Karpas-422 (cell line): ENCODE measurements at regions not wholly inside any gene's neighbourhood (a gene's known extent, or its start where the extent isn't known, plus 50 kb on each side); places are given as distances from the start of the nearest gene placed in this dataset.

ENCODE experiments used
- DNase-seq: peaks from one replicate; pipeline ENCODE4 v3.0.0-alpha.2; 2015
- H2AFZ ChIP-seq: fragments of 200-600 bp; sonication (generic); 2 replicates; pipeline ENCODE4 v1.6.1; 2014; ENCODE audit warnings: antibody characterized with exemption, low read length, mixed read lengths
- H3K27ac ChIP-seq: fragments of 200-600 bp; sonication (generic); 2 replicates; pipeline ENCODE4 v1.5.1; 2014; ENCODE audit warnings: mild to moderate bottlenecking, low read length, moderate library complexity
- H3K27me3 ChIP-seq: fragments of 200-600 bp; sonication (generic); 2 replicates; pipeline ENCODE4 v1.6.1; 2014; ENCODE audit warnings: low read length, mixed read lengths
- H3K36me3 ChIP-seq: fragments of 200-600 bp; sonication (generic); 2 replicates; pipeline ENCODE4 v1.6.1; 2014; ENCODE audit warnings: low read length, mixed read lengths; ENCODE audit not compliant: insufficient read depth
- H3K4me1 ChIP-seq: fragments of 200-600 bp; sonication (generic); 2 replicates; pipeline ENCODE4 v1.6.1; 2014; ENCODE audit warnings: mild to moderate bottlenecking, low read length, mixed read lengths
- H3K4me2 ChIP-seq: fragments of 200-600 bp; sonication (generic); 2 replicates; pipeline ENCODE4 v1.6.1; 2014; ENCODE audit warnings: low read length, low read depth, mild to moderate bottlenecking; ENCODE audit not compliant: poor library complexity, severe bottlenecking
- H3K4me3 ChIP-seq: fragments of 200-600 bp; sonication (generic); 2 replicates; pipeline ENCODE4 v1.5.1; 2014; ENCODE audit warnings: mild to moderate bottlenecking, antibody characterized with exemption, low read length, mixed read lengths
- H3K79me2 ChIP-seq: fragments of 200-600 bp; sonication (generic); 2 replicates; pipeline ENCODE4 v1.6.1; 2014; ENCODE audit warnings: mild to moderate bottlenecking, low read length, mixed read lengths
- H3K9ac ChIP-seq: fragments of 200-600 bp; sonication (generic); 2 replicates; pipeline ENCODE4 v1.6.0; 2014; ENCODE audit warnings: low read length
- H3K9me2 ChIP-seq: fragments of 200-600 bp; sonication (generic), shearing (Covaris generic); replicated peaks from 2 replicates; pipeline ENCODE4 v1.6.0; 2014; ENCODE audit warnings: mild to moderate bottlenecking, low read length, moderate library complexity; ENCODE audit not compliant: insufficient read depth
- H3K9me3 ChIP-seq: fragments of 300-700, 200-600 bp; sonication (generic); 2 replicates; pipeline ENCODE4 v1.6.1; 2014; ENCODE audit warnings: low read length, mixed read lengths
- H4K20me1 ChIP-seq: fragments of 200-600 bp; sonication (generic); 2 replicates; pipeline ENCODE4 v1.6.1; 2014; ENCODE audit warnings: mild to moderate bottlenecking, antibody characterized with exemption, low read length, low read depth; ENCODE audit not compliant: insufficient read depth

DNA sequence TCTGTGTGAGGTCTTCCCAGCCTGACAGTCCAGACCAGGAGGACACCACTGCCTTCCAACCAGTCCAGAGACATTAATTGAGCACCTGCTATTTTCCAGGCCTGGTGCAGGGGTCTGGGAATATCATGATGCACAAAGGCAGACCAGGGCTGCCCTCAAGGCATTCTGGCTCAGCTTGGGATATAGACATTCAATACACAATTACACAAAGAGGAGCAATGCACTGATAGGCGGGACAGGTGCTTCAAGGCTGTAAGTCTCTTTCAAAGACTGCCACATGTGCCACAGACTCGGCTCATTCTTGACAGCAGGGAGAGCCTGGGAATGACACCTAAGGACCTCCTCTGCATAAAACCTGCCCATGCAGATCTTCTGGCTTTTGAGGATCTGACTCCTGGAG, 158.6 kb downstream of the C5orf15 start:
- no peaks in the 10 kb centered on the region for H3K9me2 ChIP-seq
- no peak overlapping the region for H3K4me3 ChIP-seq
- H3K9ac ChIP-seq = no peak overlapping the region
- H2AFZ ChIP-seq = no peak overlapping the region
- H3K9me3 ChIP-seq = no peaks in the 10 kb centered on the region
- no peaks in the 10 kb centered on the region for H3K36me3 ChIP-seq
- no peak overlapping the region for H3K4me2 ChIP-seq
- no peaks in the 10 kb centered on the region for H4K20me1 ChIP-seq
- H3K4me1 ChIP-seq = peaks cover 5% of the 10 kb centered on the region; the same call in 1 of the 2 replicates
- H3K27me3 ChIP-seq = no peaks in the 10 kb centered on the region
- no peak overlapping the region for H3K27ac ChIP-seq
- no peaks in the 10 kb centered on the region for H3K79me2 ChIP-seq
- DNase-seq = no peak

GRCh38 chr5:133807348-133807747, 161.1 kb downstream of the C5orf15 start:
- no peaks in the 10 kb centered on the region for H3K36me3 ChIP-seq
- no peak overlapping the region for H3K4me2 ChIP-seq
- H3K27ac ChIP-seq = no peak overlapping the region
- no peaks in the 10 kb centered on the region for H3K79me2 ChIP-seq
- no peak overlapping the region for H3K4me3 ChIP-seq
- H3K27me3 ChIP-seq = no peaks in the 10 kb centered on the region
- DNase-seq = no peak
- peaks cover 5% of the 10 kb centered on the region; the same call in 1 of the 2 replicates for H3K4me1 ChIP-seq
- H3K9ac ChIP-seq = no peak overlapping the region
- no peaks in the 10 kb centered on the region for H4K20me1 ChIP-seq
- H3K9me3 ChIP-seq = no peaks in the 10 kb centered on the region
- no peak overlapping the region for H2AFZ ChIP-seq
- no peaks in the 10 kb centered on the region for H3K9me2 ChIP-seq

DNA sequence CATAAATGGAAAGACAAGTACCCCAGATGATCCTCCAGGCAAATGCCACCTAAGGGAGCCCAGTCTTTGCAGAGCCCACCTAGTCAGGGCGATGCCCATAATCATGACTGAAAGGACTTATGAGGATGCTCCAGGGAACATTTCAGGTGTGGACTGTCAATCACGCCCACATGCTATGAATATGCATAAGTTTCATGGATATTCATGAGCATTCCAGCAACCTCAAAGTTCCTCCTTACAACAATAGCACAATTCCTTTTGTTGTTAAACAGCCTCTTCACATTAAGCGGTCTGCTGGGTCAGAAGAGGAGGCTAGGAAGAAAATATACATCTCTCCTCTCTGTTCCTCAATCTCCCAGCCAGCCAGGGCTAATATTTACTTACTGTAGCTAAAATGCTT, 161.6 kb downstream of the C5orf15 start:
- Histone ChIP-seq H3K79me2 (no peaks in the 10 kb centered on the region), H3K9ac (no peak overlapping the region), H3K9me3 (no peaks in the 10 kb centered on the region), H3K4me2 (no peak overlapping the region), H4K20me1 (no peaks in the 10 kb centered on the region), H3K27ac (no peak overlapping the region), H2AFZ (no peak overlapping the region), H3K27me3 (no peaks in the 10 kb centered on the region), H3K9me2 (no peaks in the 10 kb centered on the region), H3K36me3 (no peaks in the 10 kb centered on the region), H3K4me3 (no peak overlapping the region), H3K4me1 (peaks cover 5% of the 10 kb centered on the region; the same call in 1 of the 2 replicates)
- no peak for DNase-seq

DNA sequence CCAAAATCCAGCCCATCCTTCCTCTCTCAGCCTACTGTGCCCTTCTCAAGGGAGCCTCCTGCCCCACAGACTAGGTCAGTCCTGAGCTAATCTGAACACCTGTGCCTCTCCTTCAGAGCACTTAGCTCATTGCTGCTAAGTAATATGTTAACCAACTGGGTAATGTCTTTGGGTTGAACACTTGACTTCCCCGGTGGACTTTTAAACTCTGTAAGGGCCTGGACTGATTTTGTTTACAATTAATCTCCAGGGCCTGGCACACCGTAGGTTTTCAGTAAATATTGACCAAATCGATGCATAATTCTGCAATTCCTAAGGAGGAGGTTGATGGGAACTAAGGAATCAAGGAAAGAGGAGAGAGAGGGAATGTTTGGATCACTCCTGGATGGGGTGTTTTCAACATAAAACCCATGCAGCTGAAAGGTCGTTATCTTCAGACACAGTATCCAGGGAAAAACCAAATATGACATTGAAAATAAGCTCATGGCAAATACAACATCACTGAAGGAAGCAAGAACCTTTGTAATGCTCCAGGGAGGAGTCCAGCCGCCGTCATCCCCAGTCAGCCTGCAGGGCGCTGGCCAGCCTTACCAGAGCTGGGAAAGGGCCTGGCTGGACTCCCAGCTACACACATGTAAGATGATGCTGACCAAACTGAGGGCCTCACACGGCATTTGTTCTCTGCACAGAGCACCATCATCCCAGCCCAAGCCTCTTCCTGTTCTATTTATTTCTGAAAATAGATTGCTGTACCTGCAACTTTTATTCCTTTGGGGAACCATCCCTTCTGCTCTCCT, 166.3 kb downstream of the C5orf15 start:
- no peaks in the 10 kb centered on the region for H3K79me2 ChIP-seq
- no peaks in the 10 kb centered on the region for H3K9me3 ChIP-seq
- H3K4me1 ChIP-seq = no peaks in the 10 kb centered on the region
- no peaks in the 10 kb centered on the region for H4K20me1 ChIP-seq
- no peaks in the 10 kb centered on the region for H3K9me2 ChIP-seq
- no peak overlapping the region for H3K27ac ChIP-seq
- H3K9ac ChIP-seq = no peak overlapping the region
- H3K36me3 ChIP-seq = no peaks in the 10 kb centered on the region
- no peak overlapping the region for H2AFZ ChIP-seq
- H3K4me2 ChIP-seq = no peak overlapping the region
- no peaks in the 10 kb centered on the region for H3K27me3 ChIP-seq
- no peak overlapping the region for H3K4me3 ChIP-seq
- no peak for DNase-seq

- Histone ChIP-seq H3K9ac (no peak overlapping the region), H2AFZ (no peak overlapping the region), H4K20me1 (no peaks in the 10 kb centered on the region), H3K27ac (no peak overlapping the region), H3K9me2 (no peaks in the 10 kb centered on the region), H3K36me3 (no peaks in the 10 kb centered on the region), H3K79me2 (no peaks in the 10 kb centered on the region), H3K4me2 (no peak overlapping the region), H3K9me3 (no peaks in the 10 kb centered on the region), H3K27me3 (no peaks in the 10 kb centered on the region), H3K4me1 (no peaks in the 10 kb centered on the region), H3K4me3 (no peak overlapping the region)
- DNase-seq = no peak
These were observed 167.0 kb downstream of the C5orf15 start for GRCh38 chr5:133801431-133801830.

DNA sequence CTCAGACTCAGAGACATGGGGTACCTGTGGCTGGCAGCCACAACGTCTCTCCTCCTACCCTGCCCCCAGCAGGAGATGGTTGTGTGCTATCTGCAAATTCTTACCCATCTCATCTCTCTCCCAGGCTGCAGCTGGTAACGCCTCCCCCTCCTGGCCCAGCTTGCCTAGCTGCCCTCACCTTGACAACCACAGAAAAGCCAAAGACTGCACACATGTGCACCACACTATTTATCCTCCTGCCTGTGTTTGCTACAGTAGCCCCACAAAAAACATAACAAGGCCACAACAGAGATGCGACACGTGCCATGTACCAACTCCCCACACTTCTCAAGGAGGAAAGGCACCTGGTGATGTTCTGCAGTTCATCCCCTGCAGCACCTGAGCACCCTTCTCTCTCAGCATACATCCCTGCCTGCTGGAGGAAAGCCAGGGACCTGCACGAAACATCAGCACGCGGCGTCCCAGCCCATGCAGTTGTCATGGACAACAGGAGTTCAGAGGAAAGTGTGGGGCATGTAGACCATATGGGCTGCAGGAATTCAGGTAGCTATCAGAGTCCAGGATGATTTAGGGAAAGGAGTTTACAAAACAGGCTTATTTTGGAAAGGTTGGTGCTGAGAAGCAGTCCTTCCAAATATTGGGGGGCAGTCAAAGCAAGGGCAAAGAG, 168.7 kb downstream of the C5orf15 start:
- Histone ChIP-seq H3K79me2 (no peaks in the 10 kb centered on the region), H3K9ac (no peak overlapping the region), H4K20me1 (no peaks in the 10 kb centered on the region), H3K4me1 (peaks cover 3% of the 10 kb centered on the region; the same call in 1 of the 2 replicates), H3K36me3 (no peaks in the 10 kb centered on the region), H3K9me3 (no peaks in the 10 kb centered on the region), H3K9me2 (no peaks in the 10 kb centered on the region), H2AFZ (no peak overlapping the region), H3K27me3 (no peaks in the 10 kb centered on the region), H3K4me3 (no peak overlapping the region), H3K27ac (no peak overlapping the region), H3K4me2 (no peak overlapping the region)
- DNase-seq = no peak

DNA sequence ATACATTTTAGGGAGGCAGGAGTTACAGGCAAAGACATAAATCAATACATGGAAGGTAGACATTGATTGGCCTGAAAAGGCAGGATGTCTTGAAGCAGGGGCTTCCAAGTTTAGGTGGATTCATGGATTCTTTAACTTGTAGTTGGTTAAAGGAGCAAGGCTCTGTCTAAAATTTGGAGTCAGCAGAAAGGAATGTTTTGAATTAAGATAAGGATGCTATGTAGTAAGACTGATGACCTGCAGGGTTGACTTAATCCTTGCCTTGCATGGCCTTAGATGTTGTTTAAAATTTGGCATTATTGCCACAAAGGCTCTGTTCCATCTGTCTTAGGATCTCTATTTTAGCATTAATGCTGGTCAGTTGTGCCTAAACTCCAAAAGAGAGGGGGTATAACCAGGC, 171.3 kb downstream of the C5orf15 start:
- Histone ChIP-seq H4K20me1 (no peaks in the 10 kb centered on the region), H3K9me2 (no peaks in the 10 kb centered on the region), H3K27me3 (no peaks in the 10 kb centered on the region), H3K27ac (no peak overlapping the region), H3K36me3 (no peaks in the 10 kb centered on the region), H3K4me2 (no peak overlapping the region), H3K4me3 (no peak overlapping the region), H3K79me2 (no peaks in the 10 kb centered on the region), H3K9ac (no peak overlapping the region), H2AFZ (no peak overlapping the region), H3K4me1 (peaks cover 3% of the 10 kb centered on the region; the same call in 1 of the 2 replicates), H3K9me3 (no peaks in the 10 kb centered on the region)
- DNase-seq = no peak

- Histone ChIP-seq H3K27me3 (no peaks in the 10 kb centered on the region), H3K9ac (no peak overlapping the region), H4K20me1 (no peaks in the 10 kb centered on the region), H3K27ac (no peak overlapping the region), H3K4me1 (peaks cover 3% of the 10 kb centered on the region; the same call in 1 of the 2 replicates), H3K9me3 (no peaks in the 10 kb centered on the region), H2AFZ (no peak overlapping the region), H3K9me2 (no peaks in the 10 kb centered on the region), H3K4me2 (no peak overlapping the region), H3K36me3 (no peaks in the 10 kb centered on the region), H3K79me2 (no peaks in the 10 kb centered on the region), H3K4me3 (no peak overlapping the region)
- DNase-seq = no peak
These were observed 172.2 kb downstream of the C5orf15 start for GRCh38 chr5:133796186-133796585.
